PC-9 (cell line): ENCODE measurements at regions not wholly inside any gene's neighbourhood (a gene's known extent, or its start where the extent isn't known, plus 50 kb on each side); places are given as distances from the start of the nearest gene placed in this dataset.

Experiments used
- CTCF ChIP-seq: fragments of 200-600 bp; sonication (generic); conservative IDR thresholded peaks from 2 replicates; pipeline ENCODE4 v1.6.1; 2017; ENCODE audit warnings: mixed run types, antibody characterized with exemption, mild to moderate bottlenecking, moderate library complexity
- EZH2 ChIP-seq: fragments of 200-600 bp; sonication (generic); IDR thresholded peaks from 2 replicates; pipeline ENCODE4 v1.8.0; 2017; ENCODE audit warnings: antibody characterized with exemption, low read depth

GRCh38 chr10:33463011-33463410 lies 128.5 kb upstream of the NRP1 start:
- TF ChIP-seq CTCF, result no peak
- no peak for TF ChIP-seq EZH2
